GM12864 (cell line): ENCODE measurements at regions not wholly inside any gene's neighbourhood (a gene's known extent, or its start where the extent isn't known, plus 50 kb on each side); places are given as distances from the start of the nearest gene placed in this dataset.

Experiments used
- DNase-seq: peaks from one replicate; pipeline ENCODE4 v3.0.0-alpha.2; 2011; ENCODE audit warnings: low read depth
- H3K4me3 ChIP-seq: 2 replicates; pipeline ENCODE4 v1.5.1; 2011; ENCODE audit warnings: mild to moderate bottlenecking, low read depth, low read length, control low read depth
- CTCF ChIP-seq: IDR thresholded peaks from 2 replicates; pipeline ENCODE4 v1.5.1; 2011; ENCODE audit warnings: low read depth, mild to moderate bottlenecking, moderate library complexity, low read length, control low read depth, inconsistent platforms; ENCODE audit errors: missing control alignments

GRCh38 chr4:125101719-125102118 lies 213.0 kb upstream of the FAT4 start:
- DNase-seq: no peak
- H3K4me3 ChIP-seq: no peak overlapping the region
- TF ChIP-seq CTCF: no peak

- no peak overlapping the region for H3K4me3 ChIP-seq
- no peak for DNase-seq
- no peak for TF ChIP-seq CTCF
Measured at GRCh38 chr4:125097729-125098128, 217.0 kb upstream of the FAT4 start.

- no peak for TF ChIP-seq CTCF
- no peak for DNase-seq
Measured at GRCh38 chr4:125096662-125097061, 218.1 kb upstream of the FAT4 start.

GRCh38 chr4:125091541-125091940 lies 223.2 kb upstream of the FAT4 start:
- no peak for DNase-seq
- TF ChIP-seq CTCF: no peak

More at GRCh38 chr4:125096662-125097061, 218.1 kb upstream of the FAT4 start:
- no peak overlapping the region for H3K4me3 ChIP-seq

GRCh38 chr4:125091101-125091500 lies 223.7 kb upstream of the FAT4 start:
- TF ChIP-seq CTCF: no peak
- H3K4me3 ChIP-seq: no peak overlapping the region
- no peak for DNase-seq

More at GRCh38 chr4:125091541-125091940, 223.2 kb upstream of the FAT4 start:
- H3K4me3 ChIP-seq: no peak overlapping the region

GRCh38 chr4:125084608-125085007 lies 230.1 kb upstream of the FAT4 start:
- no peak overlapping the region for H3K4me3 ChIP-seq
- no peak for DNase-seq
- no peak for TF ChIP-seq CTCF

GRCh38 chr4:125082729-125083417 lies 231.9 kb upstream of the FAT4 start:
- DNase-seq: no peak
- TF ChIP-seq CTCF: no peak
- H3K4me3 ChIP-seq: no peak overlapping the region
